Vagina (tissue), 2 donors: ENCODE measurements at regions not wholly inside any gene's neighbourhood (a gene's known extent, or its start where the extent isn't known, plus 50 kb on each side); places are given as distances from the start of the nearest gene placed in this dataset.

ENCODE experiments used
- CTCF ChIP-seq, 3 experiments: fragments of 450-650 bp in 2 of 3; fragments of 200-600 bp in 1 of 3; sonication (generic) in 1 of 3; IDR thresholded peaks; one replicate each; pipeline ENCODE4 v1.5.1; 2017 to 2019; ENCODE audit warnings: antibody characterized with exemption in 3 of 3, mild to moderate bottlenecking in 2 of 3, moderate library complexity in 2 of 3
- POLR2A ChIP-seq, 2 donors: fragments of 450-650 bp; IDR thresholded peaks; one replicate each; pipeline ENCODE4 v1.6.1; 2017; ENCODE audit warnings: antibody characterized with exemption in 2 of 2, mild to moderate bottlenecking in 2 of 2, moderate library complexity in 2 of 2

GRCh38 chr3:152054315-152054714 lies 180.9 kb downstream of the SUCNR1 start:
- TF ChIP-seq CTCF (IDR thresholded peaks at IDR 0.05): no peak
- no peak for TF ChIP-seq POLR2A (IDR thresholded peaks at IDR 0.05)
